T-helper 1 cell treated with Interleukin-12 subunit alpha and Interleukin-12 subunit beta and Interleukin-4 antibody, amounts not matched to agents 30 μg/mL and 1 μg/mL, for 36 hours (primary cell): ENCODE measurements at regions not wholly inside any gene's neighbourhood (a gene's known extent, or its start where the extent isn't known, plus 50 kb on each side); places are given as distances from the start of the nearest gene placed in this dataset.

Source experiments
- H3K27ac Mint-ChIP-seq: one replicate; pipeline ENCODE4 v1.8.0; 2021; ENCODE audit warnings: mild to moderate bottlenecking, mixed read lengths
- H3K27me3 Mint-ChIP-seq: one replicate; pipeline ENCODE4 v1.8.0; 2021; ENCODE audit warnings: low read depth, mixed read lengths
- H3K36me3 Mint-ChIP-seq: one replicate; pipeline ENCODE4 v1.8.0; 2021; ENCODE audit warnings: low read depth, mixed read lengths
- H3K4me1 Mint-ChIP-seq: one replicate; pipeline ENCODE4 v1.8.0; 2021; ENCODE audit warnings: low read depth, mixed read lengths
- H3K4me3 Mint-ChIP-seq: one replicate; pipeline ENCODE4 v1.8.0; 2021; ENCODE audit warnings: mild to moderate bottlenecking, moderate library complexity, mixed read lengths
- H3K9me3 Mint-ChIP-seq: one replicate; pipeline ENCODE4 v1.8.0; 2021; ENCODE audit warnings: mixed read lengths

GRCh38 chr6:1540864-1541521 is 68.7 kb upstream of the FOXC1 start:
- Mint-ChIP-seq H3K27ac (no peak overlapping the region), H3K27me3 (peaks cover 23% of the 10 kb centered on the region), H3K4me3 (no peak overlapping the region), H3K4me1 (peaks cover 19% of the 10 kb centered on the region), H3K36me3 (peaks cover 12% of the 10 kb centered on the region), H3K9me3 (peaks cover 19% of the 10 kb centered on the region)

DNA sequence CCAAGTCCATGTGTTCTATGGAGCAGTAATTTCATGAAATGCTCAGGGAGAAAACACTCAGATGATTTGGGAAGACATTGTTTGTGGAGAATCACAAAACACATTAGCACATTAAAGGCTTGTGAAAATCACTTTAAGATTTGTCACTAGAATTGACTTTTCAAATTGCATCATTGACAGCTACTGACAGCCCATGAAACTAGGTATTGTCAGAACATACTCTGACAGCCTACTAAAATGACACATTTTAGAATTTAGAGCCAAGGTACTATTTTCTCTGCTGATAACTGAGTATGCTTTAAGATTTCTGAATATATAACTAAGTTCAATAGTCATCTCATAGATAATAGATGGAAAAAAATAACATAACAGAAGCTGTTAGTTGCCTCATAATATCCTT is 67.4 kb upstream of the FOXC1 start:
- Mint-ChIP-seq H3K4me3 (no peak overlapping the region), H3K4me1 (peaks cover 8% of the 10 kb centered on the region), H3K36me3 (peaks cover 15% of the 10 kb centered on the region), H3K27me3 (peaks cover 23% of the 10 kb centered on the region), H3K9me3 (peaks cover 20% of the 10 kb centered on the region), H3K27ac (no peak overlapping the region)

DNA sequence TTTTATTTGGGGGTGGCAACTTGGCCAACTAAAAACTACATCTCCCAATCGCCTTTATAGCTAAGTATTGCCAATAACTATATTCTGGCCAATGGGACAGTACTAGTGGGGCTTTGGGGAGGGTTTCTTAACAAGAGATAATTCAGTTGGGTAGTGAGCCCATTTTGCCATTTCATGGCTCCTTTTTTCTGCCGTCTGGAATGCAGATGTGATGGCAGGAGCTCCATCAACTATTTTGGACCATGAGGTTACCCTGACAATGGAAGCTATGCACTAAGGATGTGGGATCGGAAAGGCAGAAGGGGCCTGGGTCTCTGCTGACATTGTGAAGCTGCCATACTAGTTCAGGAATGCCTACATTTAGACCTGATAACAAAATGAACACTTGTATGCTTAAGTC is 67.0 kb upstream of the FOXC1 start:
- Mint-ChIP-seq H3K4me1 (peaks cover 6% of the 10 kb centered on the region), H3K27ac (no peak overlapping the region), H3K36me3 (peaks cover 15% of the 10 kb centered on the region), H3K27me3 (peaks cover 23% of the 10 kb centered on the region), H3K4me3 (no peak overlapping the region), H3K9me3 (peaks cover 20% of the 10 kb centered on the region)

DNA sequence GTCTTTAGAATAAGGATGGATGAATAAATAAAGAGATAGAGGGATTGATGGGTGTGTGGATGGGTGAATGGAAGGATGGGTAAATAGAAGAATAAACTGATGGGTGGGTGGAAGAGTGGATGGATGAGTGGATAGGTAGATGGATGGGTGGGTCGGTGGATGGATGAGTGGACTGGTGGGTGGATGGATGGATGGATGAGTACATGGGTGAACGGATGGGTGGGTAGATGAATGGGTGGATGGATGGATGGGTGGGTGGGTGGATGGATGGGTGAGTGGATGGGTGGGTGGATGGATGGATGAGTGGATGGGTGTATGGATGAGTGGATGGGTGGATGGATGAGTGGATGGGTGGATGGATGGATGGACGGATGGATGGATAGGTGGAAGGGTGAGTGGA is 65.7 kb upstream of the FOXC1 start:
- peaks cover 20% of the 10 kb centered on the region for H3K9me3 Mint-ChIP-seq
- peaks cover 3% of the 10 kb centered on the region for H3K4me1 Mint-ChIP-seq
- peaks cover 23% of the 10 kb centered on the region for H3K27me3 Mint-ChIP-seq
- no peak overlapping the region for H3K4me3 Mint-ChIP-seq
- H3K36me3 Mint-ChIP-seq: peaks cover 15% of the 10 kb centered on the region
- no peak overlapping the region for H3K27ac Mint-ChIP-seq

DNA sequence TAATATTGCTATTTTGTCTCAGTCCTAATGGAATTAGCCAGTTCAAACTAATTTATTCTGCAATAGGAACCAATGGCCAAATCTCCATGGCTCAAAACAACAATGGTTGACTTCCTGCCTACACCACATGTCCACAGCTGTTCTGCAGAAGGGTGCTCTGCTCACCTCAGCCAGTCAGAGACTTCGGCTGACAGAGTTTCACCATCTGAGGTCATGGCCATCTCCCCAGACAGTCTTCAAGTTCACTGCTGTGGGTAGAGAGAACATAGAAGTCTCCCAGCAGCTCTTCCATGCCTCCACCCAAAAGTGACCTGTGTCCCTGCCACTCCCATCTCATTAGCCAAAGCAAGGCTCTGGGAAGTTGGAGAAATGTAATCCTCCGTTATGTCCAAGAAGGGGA is 65.1 kb upstream of the FOXC1 start:
- Mint-ChIP-seq H3K27ac (no peak overlapping the region), H3K27me3 (peaks cover 23% of the 10 kb centered on the region), H3K36me3 (peaks cover 15% of the 10 kb centered on the region), H3K4me1 (peaks cover 3% of the 10 kb centered on the region), H3K4me3 (no peak overlapping the region), H3K9me3 (peaks cover 20% of the 10 kb centered on the region)

- H3K4me3 Mint-ChIP-seq: no peak overlapping the region
- peaks cover 25% of the 10 kb centered on the region for H3K27me3 Mint-ChIP-seq
- H3K27ac Mint-ChIP-seq: no peak overlapping the region
- peaks cover 20% of the 10 kb centered on the region for H3K9me3 Mint-ChIP-seq
- peaks cover 15% of the 10 kb centered on the region for H3K36me3 Mint-ChIP-seq
- H3K4me1 Mint-ChIP-seq: peaks cover 3% of the 10 kb centered on the region
These were observed 64.1 kb upstream of the FOXC1 start for GRCh38 chr6:1545654-1546053.

GRCh38 chr6:1547785-1548184 is 61.9 kb upstream of the FOXC1 start:
- no peak overlapping the region for H3K27ac Mint-ChIP-seq
- peaks cover 18% of the 10 kb centered on the region for H3K9me3 Mint-ChIP-seq
- peaks cover 5% of the 10 kb centered on the region for H3K4me1 Mint-ChIP-seq
- peaks cover 15% of the 10 kb centered on the region for H3K36me3 Mint-ChIP-seq
- H3K27me3 Mint-ChIP-seq: peaks cover 24% of the 10 kb centered on the region
- no peak overlapping the region for H3K4me3 Mint-ChIP-seq

DNA sequence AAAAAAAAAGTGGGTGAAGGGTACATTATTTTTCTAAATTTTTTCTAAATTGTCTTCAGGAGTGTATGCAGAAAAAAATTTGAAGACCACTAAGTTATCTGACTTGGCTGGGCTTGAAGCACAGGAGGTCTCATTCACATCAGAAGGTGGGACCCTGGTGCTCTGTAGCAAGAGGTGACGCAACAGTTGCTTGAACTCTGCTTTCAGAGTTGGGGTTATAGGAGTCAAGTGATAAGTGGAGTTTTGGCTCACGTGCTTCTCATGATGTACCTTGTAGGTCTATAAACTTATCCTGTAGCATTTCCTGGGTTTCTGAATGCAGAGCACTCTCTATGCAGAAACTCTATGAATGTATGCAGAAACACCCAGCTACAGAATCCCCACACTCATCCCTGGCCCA is 58.5 kb upstream of the FOXC1 start:
- Mint-ChIP-seq H3K27me3 (peaks cover 25% of the 10 kb centered on the region), H3K9me3 (no peaks in the 10 kb centered on the region), H3K4me1 (peaks cover 19% of the 10 kb centered on the region), H3K27ac (no peak overlapping the region), H3K36me3 (peaks cover under 1% of the 10 kb centered on the region), H3K4me3 (no peak overlapping the region)

GRCh38 chr6:1552296-1552761 is 57.4 kb upstream of the FOXC1 start:
- peaks cover 33% of the 10 kb centered on the region for H3K27me3 Mint-ChIP-seq
- no peak overlapping the region for H3K27ac Mint-ChIP-seq
- H3K4me1 Mint-ChIP-seq: peaks cover 19% of the 10 kb centered on the region
- no peaks in the 10 kb centered on the region for H3K9me3 Mint-ChIP-seq
- H3K36me3 Mint-ChIP-seq: no peaks in the 10 kb centered on the region
- H3K4me3 Mint-ChIP-seq: no peak overlapping the region

DNA sequence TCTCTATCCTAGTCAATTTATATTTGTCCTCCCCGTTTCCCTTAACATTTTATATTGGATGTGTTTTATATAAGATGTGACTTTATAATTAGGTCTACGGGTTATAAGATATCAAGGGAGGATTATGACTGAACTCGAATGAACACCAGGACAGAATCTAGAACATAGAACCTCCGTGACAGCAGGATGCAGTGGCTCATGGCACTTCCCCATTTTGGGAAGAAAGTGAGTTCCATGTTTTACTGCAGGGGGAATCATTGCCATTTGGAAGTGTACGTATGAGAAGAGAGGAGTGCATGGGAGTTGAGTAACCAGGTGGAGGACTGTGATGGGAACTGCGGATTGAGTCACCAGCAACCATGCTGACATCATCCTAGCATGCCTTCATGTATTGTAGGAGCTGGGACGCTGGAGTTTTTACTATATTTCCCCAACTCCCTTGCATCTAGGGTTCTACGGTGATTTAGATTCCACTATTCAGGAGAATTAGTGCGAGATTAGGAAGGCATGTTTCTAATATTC is 56.1 kb upstream of the FOXC1 start:
- peak overlapping the region; percentile 84 for H3K4me3 Mint-ChIP-seq
- H3K4me1 Mint-ChIP-seq: peaks cover 19% of the 10 kb centered on the region
- no peak overlapping the region for H3K27ac Mint-ChIP-seq

DNA sequence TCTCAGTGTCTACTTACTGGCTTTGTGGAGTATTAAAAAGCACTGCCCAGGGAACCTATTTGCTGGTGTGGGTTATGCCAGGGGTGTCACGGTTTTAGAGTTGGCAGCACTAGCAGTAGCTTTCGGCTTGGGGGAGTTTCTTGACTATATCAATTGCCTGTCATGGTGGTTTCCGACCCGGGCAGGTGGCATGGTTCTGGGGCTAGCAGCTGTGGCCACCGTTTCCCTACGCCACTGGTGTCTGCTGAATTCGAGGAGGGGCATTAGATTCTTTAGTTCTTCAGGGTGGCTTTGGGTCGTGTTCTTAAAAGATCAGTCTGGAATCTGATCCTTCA is 55.6 kb upstream of the FOXC1 start:
- no peaks in the 10 kb centered on the region for H3K9me3 Mint-ChIP-seq
- peak overlapping the region; percentile 84 for H3K4me3 Mint-ChIP-seq
- H3K4me1 Mint-ChIP-seq: peaks cover 19% of the 10 kb centered on the region
- no peaks in the 10 kb centered on the region for H3K36me3 Mint-ChIP-seq
- H3K27me3 Mint-ChIP-seq: peaks cover 41% of the 10 kb centered on the region
- peak overlapping the region; percentile 82 for H3K27ac Mint-ChIP-seq

More for the DNA sequence above, 56.1 kb upstream of the FOXC1 start:
- Mint-ChIP-seq H3K9me3 (no peaks in the 10 kb centered on the region), H3K36me3 (no peaks in the 10 kb centered on the region), H3K27me3 (peaks cover 38% of the 10 kb centered on the region)

DNA sequence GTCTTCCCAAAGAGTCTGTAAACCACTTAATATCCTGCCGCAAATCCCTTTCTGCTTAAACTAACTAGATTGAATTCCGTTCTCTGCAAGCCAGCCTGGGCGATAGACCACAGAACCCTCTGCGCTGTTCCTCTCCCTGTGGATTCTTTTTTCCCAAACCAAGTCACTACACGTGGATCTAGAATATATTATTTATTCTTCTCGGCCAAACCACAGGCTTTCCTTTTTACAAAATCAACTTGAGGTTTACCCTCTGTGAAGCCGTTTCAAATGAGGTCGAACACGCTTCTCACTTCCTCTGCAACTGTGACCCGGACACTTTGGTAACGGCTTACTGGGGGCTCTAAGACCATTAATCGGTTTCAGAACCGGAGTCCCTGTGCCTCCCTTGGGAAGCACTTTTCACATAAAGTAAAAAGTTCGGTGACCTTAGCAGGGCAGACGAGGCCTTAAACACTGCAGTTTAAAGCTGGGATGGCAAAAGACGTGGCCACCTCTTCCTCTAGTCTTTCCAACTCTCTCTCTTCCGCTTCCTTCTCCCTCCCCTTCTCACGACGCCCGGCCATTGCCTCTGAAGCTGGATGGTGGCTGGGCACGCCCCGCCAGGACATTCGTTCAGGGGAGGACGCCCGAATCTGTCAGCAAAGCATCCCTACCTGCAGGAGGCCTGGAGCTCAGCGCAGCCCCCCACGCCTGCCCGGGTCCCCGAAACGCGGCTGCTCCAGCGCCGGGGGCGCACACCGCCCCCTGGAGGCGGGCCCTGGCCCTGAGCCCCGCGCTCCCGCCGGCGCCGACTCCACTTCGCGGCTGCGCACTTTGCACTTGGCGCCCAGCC is 55.0 kb upstream of the FOXC1 start:
- peak overlapping the region; percentile 84 for H3K4me3 Mint-ChIP-seq
- peaks cover 19% of the 10 kb centered on the region for H3K4me1 Mint-ChIP-seq
- H3K9me3 Mint-ChIP-seq: no peaks in the 10 kb centered on the region
- H3K27me3 Mint-ChIP-seq: peaks cover 47% of the 10 kb centered on the region
- H3K27ac Mint-ChIP-seq: peak overlapping the region; percentile 82
- no peaks in the 10 kb centered on the region for H3K36me3 Mint-ChIP-seq

- Mint-ChIP-seq H3K4me1 (peaks cover 15% of the 10 kb centered on the region), H3K4me3 (no peak overlapping the region), H3K9me3 (no peaks in the 10 kb centered on the region), H3K36me3 (no peaks in the 10 kb centered on the region), H3K27ac (no peak overlapping the region), H3K27me3 (peaks cover 66% of the 10 kb centered on the region)
These were observed 51.3 kb upstream of the FOXC1 start for GRCh38 chr6:1558388-1558787.
